Heart left ventricle (tissue), 13 donors: ENCODE measurements at regions not wholly inside any gene's neighbourhood (a gene's known extent, or its start where the extent isn't known, plus 50 kb on each side); places are given as distances from the start of the nearest gene placed in this dataset.

Experiments used
- CTCF ChIP-seq, 12 donors: fragments of 200-600 bp; sonication (generic) in 4 of 12; IDR thresholded peaks; one replicate each; pipeline versions ENCODE4 v1.5.0 to v1.8.0; 2018 to 2022; ENCODE audit warnings: antibody characterized with exemption in 12 of 12, mild to moderate bottlenecking in 5 of 12
- POLR2A ChIP-seq, 2 donors: fragments of 450-650 bp; IDR thresholded peaks; one replicate each; pipeline ENCODE4 v1.6.1; 2017; ENCODE audit warnings: antibody characterized with exemption in 2 of 2, mild to moderate bottlenecking in 2 of 2, moderate library complexity in 2 of 2
- donor health status: ischemic (EF 13 %, LVEDD 7.1; RV severe dilation, severe dysfunction).
- donor health status: DM: no; HTN: yes; CAD: no.
- donor health status: DM: no; HTN: no; CAD: no.
- donor health status: ischemic (EF 25% LVEDD 6.9; RV normal size, moderate dysfunction).
- donor health status: ischemic (EF 25% LVEDD 5.7; RV mildly dilated, moderate dysfunction).
- donor health status: ischemic (EF 35%, LVEDD 5.7; RV mildly dilated, moderate dysfunction).
- donor health status: nonischemic (EF 11% LVEDD 7.7; RV severe dilation, severe dysfunction).
- donor health status: DM: yes; HTN: yes; CAD: no.
- donor health status: PGD.
- donor health status: ischemic (EF 29% LVEDD 5.4; RV normal size, mild dysfunction).
- donor health status: nonischemic (EF 23%, LVEDD 6.1; RV moderate dilation, normal function).

DNA sequence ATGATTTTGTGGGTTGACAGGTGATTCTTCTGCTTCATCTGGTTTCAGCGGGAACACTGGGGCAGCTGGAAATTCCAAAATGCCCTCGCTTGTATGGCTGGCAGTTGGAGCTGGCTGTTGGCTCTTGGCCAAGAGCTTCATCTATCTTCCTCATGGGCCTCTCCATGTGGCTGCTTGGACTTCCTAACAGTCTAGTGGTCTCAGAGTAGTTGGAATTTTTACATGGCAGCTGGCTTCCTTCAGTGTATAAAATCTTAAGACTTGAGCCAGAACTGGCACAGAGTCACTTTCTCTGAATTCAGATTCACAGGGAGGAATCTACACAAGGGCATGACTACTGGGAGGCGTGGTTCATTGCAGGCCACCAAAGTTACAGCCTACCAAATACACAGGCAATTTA, 204.9 kb upstream of the RMST start:
- TF ChIP-seq CTCF (IDR thresholded peaks at IDR 0.05): no peak
- TF ChIP-seq POLR2A (IDR thresholded peaks at IDR 0.05): no peak
